MM.1S (cell line): ENCODE measurements at regions not wholly inside any gene's neighbourhood (a gene's known extent, or its start where the extent isn't known, plus 50 kb on each side); places are given as distances from the start of the nearest gene placed in this dataset.

ENCODE experiments used
- DNase-seq: peaks from one replicate; pipeline ENCODE4 v3.0.0-alpha.2; 2015
- H2AFZ ChIP-seq: fragments of 300-600 bp; sonication (generic); 2 replicates; pipeline ENCODE4 v1.6.0; 2016; ENCODE audit warnings: antibody characterized with exemption, low read length
- H3F3A ChIP-seq: fragments of 300-600 bp; sonication (generic); 2 replicates; pipeline ENCODE4 v1.6.1; 2016; ENCODE audit warnings: mild to moderate bottlenecking, antibody characterized with exemption, low read length, moderate library complexity, mixed read lengths; ENCODE audit not compliant: insufficient read depth
- H3K27ac ChIP-seq: fragments of 300-600 bp; sonication (generic); 2 replicates; pipeline ENCODE4 v1.5.1; 2016; ENCODE audit warnings: mild to moderate bottlenecking, low read length
- H3K27me3 ChIP-seq: fragments of 300-600 bp; sonication (generic); replicated peaks from 2 replicates; pipeline ENCODE4 v1.6.0; 2016; ENCODE audit warnings: low read length; ENCODE audit not compliant: insufficient read depth
- H3K36me3 ChIP-seq: fragments of 300-600 bp; sonication (generic); replicated peaks from 2 replicates; pipeline ENCODE4 v1.6.1; 2016; ENCODE audit warnings: mild to moderate bottlenecking, low read length, mixed read lengths; ENCODE audit not compliant: insufficient read depth
- H3K4me1 ChIP-seq: fragments of 300-600 bp; sonication (generic); 2 replicates; pipeline ENCODE4 v1.6.1; 2016; ENCODE audit warnings: low read length, mixed read lengths
- H3K4me2 ChIP-seq: fragments of 300-600 bp; sonication (generic); 2 replicates; pipeline ENCODE4 v1.6.0; 2016; ENCODE audit warnings: low read depth, low read length
- H3K4me3 ChIP-seq: fragments of 300-600 bp; sonication (generic); 2 replicates; pipeline ENCODE4 v1.5.1; 2016; ENCODE audit warnings: low read length, mixed read lengths
- H3K79me2 ChIP-seq: fragments of 300-600 bp; sonication (generic); 2 replicates; pipeline ENCODE4 v1.6.1; 2016; ENCODE audit warnings: mixed run types, low read length, mixed read lengths
- H3K9ac ChIP-seq: fragments of 300-600 bp; sonication (generic); 2 replicates; pipeline ENCODE4 v1.6.1; 2016; ENCODE audit warnings: low read length, mixed read lengths
- H3K9me2 ChIP-seq: fragments of 300-600 bp; sonication (generic); replicated peaks from 2 replicates; pipeline ENCODE4 v1.6.1; 2016; ENCODE audit warnings: mild to moderate bottlenecking, low read length, mixed read lengths; ENCODE audit not compliant: insufficient read depth
- H3K9me3 ChIP-seq: fragments of 300-600 bp; sonication (generic); replicated peaks from 2 replicates; pipeline ENCODE4 v1.6.1; 2016; ENCODE audit warnings: mild to moderate bottlenecking, low read length, mixed read lengths; ENCODE audit not compliant: insufficient read depth
- H4K20me1 ChIP-seq: fragments of 300-600 bp; sonication (generic); 2 replicates; pipeline ENCODE4 v1.6.1; 2016; ENCODE audit warnings: mild to moderate bottlenecking, low read length, moderate library complexity, mixed read lengths; ENCODE audit not compliant: insufficient read depth
- CTCF ChIP-seq: fragments of 300-600 bp; sonication (generic); IDR thresholded peaks from 2 replicates; pipeline ENCODE4 v1.5.1; 2016; ENCODE audit warnings: antibody characterized with exemption, low read length, mixed read lengths
- EZH2 ChIP-seq: fragments of 300-600 bp; sonication (generic); optimal IDR thresholded peaks from 2 replicates; pipeline ENCODE3; 2017; ENCODE audit warnings: low read depth, mild to moderate bottlenecking, antibody characterized with exemption, low read length, mixed read lengths
- EZH2phosphoT487 ChIP-seq: fragments of 300-600 bp; sonication (generic); IDR thresholded peaks from 2 replicates; pipeline ENCODE4 v1.6.1; 2018; ENCODE audit warnings: antibody characterized with exemption, low read length

GRCh38 chr12:125568306-125568705, 503.1 kb downstream of the AACS start:
- H3K36me3 ChIP-seq = no peaks in the 10 kb centered on the region
- no peak overlapping the region for H3K4me3 ChIP-seq
- TF ChIP-seq EZH2phosphoT487 (no peak), CTCF (no peak), EZH2 (no peak)
- no peak overlapping the region for H3K9ac ChIP-seq
- H3K79me2 ChIP-seq = no peaks in the 10 kb centered on the region
- H3K27ac ChIP-seq = no peak overlapping the region
- no peak overlapping the region for H3K4me2 ChIP-seq
- H3K9me2 ChIP-seq = no peaks in the 10 kb centered on the region
- no peaks in the 10 kb centered on the region for H3K4me1 ChIP-seq
- H3F3A ChIP-seq = no peaks in the 10 kb centered on the region
- DNase-seq = no peak
- H4K20me1 ChIP-seq = no peaks in the 10 kb centered on the region
- H2AFZ ChIP-seq = no peak overlapping the region
- H3K27me3 ChIP-seq = no peaks in the 10 kb centered on the region
- no peaks in the 10 kb centered on the region for H3K9me3 ChIP-seq

DNA sequence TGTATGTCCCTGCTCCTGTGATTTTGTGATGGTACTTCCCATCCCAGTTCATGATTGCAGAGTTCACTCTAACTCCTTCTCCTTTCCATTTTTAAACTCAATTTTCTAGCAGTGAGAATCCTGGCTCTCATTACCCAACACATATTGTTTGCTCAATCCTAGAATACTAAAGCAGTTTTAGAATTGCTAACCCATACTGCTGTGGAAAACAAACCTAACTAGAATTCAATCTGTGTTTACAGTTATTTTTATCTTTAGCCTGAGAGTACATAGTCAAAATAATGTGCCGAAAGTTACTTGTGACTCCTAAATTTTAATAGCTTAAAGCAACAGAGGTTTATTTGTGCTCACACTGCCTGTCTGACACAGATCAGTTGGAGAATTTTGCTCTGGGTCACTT, 508.0 kb downstream of the AACS start:
- Histone ChIP-seq H3K9me2 (no peaks in the 10 kb centered on the region), H3K4me2 (no peak overlapping the region), H3K36me3 (no peaks in the 10 kb centered on the region), H3K27me3 (no peaks in the 10 kb centered on the region), H3K79me2 (no peaks in the 10 kb centered on the region), H3F3A (no peaks in the 10 kb centered on the region), H3K27ac (no peak overlapping the region), H3K4me3 (no peak overlapping the region), H3K9me3 (no peaks in the 10 kb centered on the region), H3K9ac (no peak overlapping the region), H4K20me1 (no peaks in the 10 kb centered on the region), H3K4me1 (no peaks in the 10 kb centered on the region), H2AFZ (no peak overlapping the region)
- DNase-seq = no peak
- TF ChIP-seq EZH2phosphoT487 (no peak), CTCF (no peak), EZH2 (no peak)

DNA sequence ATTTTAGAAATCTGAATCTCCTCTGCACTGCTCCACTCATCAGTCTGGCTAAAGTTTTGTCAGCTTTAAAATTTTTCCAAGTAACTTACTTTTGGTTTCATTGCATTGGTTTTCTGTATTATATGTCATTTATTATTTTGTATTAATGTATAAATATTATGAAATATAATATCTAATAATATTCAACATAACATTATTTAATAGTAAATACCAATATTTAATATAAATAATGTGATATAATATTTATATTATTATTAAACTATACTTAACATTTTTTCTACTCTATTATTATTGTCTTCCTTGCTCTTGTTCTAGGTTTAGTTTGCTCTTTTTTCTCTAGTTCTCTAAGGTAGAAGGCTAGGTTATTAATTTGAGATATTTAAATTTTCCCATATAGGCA, 512.1 kb downstream of the AACS start:
- H3F3A ChIP-seq = no peaks in the 10 kb centered on the region
- H3K27ac ChIP-seq = no peak overlapping the region
- no peak overlapping the region for H3K9ac ChIP-seq
- no peak overlapping the region for H3K4me3 ChIP-seq
- H3K9me2 ChIP-seq = no peaks in the 10 kb centered on the region
- H2AFZ ChIP-seq = no peak overlapping the region
- no peaks in the 10 kb centered on the region for H3K27me3 ChIP-seq
- TF ChIP-seq CTCF = no peak
- TF ChIP-seq EZH2 = no peak
- no peak for TF ChIP-seq EZH2phosphoT487
- no peak overlapping the region for H3K4me2 ChIP-seq
- H3K9me3 ChIP-seq = no peaks in the 10 kb centered on the region
- H3K4me1 ChIP-seq = no peaks in the 10 kb centered on the region
- no peak for DNase-seq
- H3K36me3 ChIP-seq = no peaks in the 10 kb centered on the region
- no peaks in the 10 kb centered on the region for H3K79me2 ChIP-seq
- no peaks in the 10 kb centered on the region for H4K20me1 ChIP-seq

- TF ChIP-seq EZH2phosphoT487 = no peak
- no peak for TF ChIP-seq CTCF
- TF ChIP-seq EZH2 = no peak
- Histone ChIP-seq H3K4me2 (no peak overlapping the region), H3K4me1 (no peaks in the 10 kb centered on the region), H3K27me3 (no peaks in the 10 kb centered on the region), H3K36me3 (no peaks in the 10 kb centered on the region), H4K20me1 (no peaks in the 10 kb centered on the region), H3F3A (no peaks in the 10 kb centered on the region), H3K27ac (no peak overlapping the region), H3K9me3 (no peaks in the 10 kb centered on the region), H3K4me3 (no peak overlapping the region), H2AFZ (no peak overlapping the region), H3K9ac (no peak overlapping the region), H3K79me2 (no peaks in the 10 kb centered on the region), H3K9me2 (no peaks in the 10 kb centered on the region)
- no peak for DNase-seq
These were observed 514.7 kb downstream of the AACS start for GRCh38 chr12:125579916-125580315.
